Panc1 (cell line): ENCODE measurements at regions not wholly inside any gene's neighbourhood (a gene's known extent, or its start where the extent isn't known, plus 50 kb on each side); places are given as distances from the start of the nearest gene placed in this dataset.

ENCODE experiments used
- ATAC-seq: fragments of 200-7000 bp; cut with Tn5 transposase; 2 replicates; pipeline ENCODE4 v1.9.1; 2020; ENCODE audit warnings: mild to moderate bottlenecking, moderate library complexity
- BruUV-seq: library from RNA; stranded (reverse); fragments of 400-500 nt; replicated peaks from 2 replicates; lab custom pipeline; 2021; lab: Mats Ljungman, UMichigan
- CTCF ChIA-PET: fragments of 300-600 bp; sonication (Branson Sonifier 250); formaldehyde crosslinking; loops from one replicate; lab custom pipeline; 2022; ENCODE audit warnings: antibody characterized with exemption; lab: Charles Lee
- POLR2A ChIA-PET: fragments of 300-600 bp; sonication (Branson Sonifier 250); formaldehyde crosslinking; loops from one replicate; lab custom pipeline; 2022; ENCODE audit warnings: antibody characterized with exemption; lab: Charles Lee
- DNase-seq: peaks from one replicate; pipeline ENCODE4 v3.0.0-alpha.2; 2010; ENCODE audit warnings: low read depth, low spot score
- H3K27ac ChIP-seq: 2 replicates; pipeline ENCODE4 v1.5.1; 2011; ENCODE audit warnings: mild to moderate bottlenecking, low read length, inconsistent platforms
- H3K27me3 ChIP-seq: fragments of 200-500 bp; sonication (Bioruptor generic); 2 replicates; pipeline ENCODE4 v1.6.0; 2014; ENCODE audit warnings: low read length, inconsistent platforms; ENCODE audit not compliant: control insufficient read depth, insufficient read depth
- H3K36me3 ChIP-seq: fragments of 200-500 bp; sonication (Bioruptor generic); 2 replicates; pipeline ENCODE4 v1.5.1; 2014; ENCODE audit warnings: inconsistent platforms, mild to moderate bottlenecking, low read length, moderate library complexity; ENCODE audit not compliant: control insufficient read depth, insufficient read depth
- H3K4me1 ChIP-seq: 2 replicates; pipeline ENCODE4 v1.5.1; 2011; ENCODE audit warnings: inconsistent platforms, mild to moderate bottlenecking, low read length, moderate library complexity; ENCODE audit not compliant: control insufficient read depth, insufficient read depth
- H3K4me3 ChIP-seq, 2 experiments: 2 replicates each; pipeline ENCODE4 v1.5.1; 2011 to 2012; ENCODE audit warnings: low read depth in 2 of 2, low read length in 2 of 2, mild to moderate bottlenecking in 2 of 2, inconsistent platforms in 1 of 2, moderate library complexity in 1 of 2
- H3K9me3 ChIP-seq: fragments of 200-500 bp; sonication (Bioruptor generic); 2 replicates; pipeline ENCODE4 v1.5.1; 2014; ENCODE audit warnings: low read depth, mild to moderate bottlenecking, inconsistent platforms, low read length, moderate library complexity; ENCODE audit not compliant: control insufficient read depth, insufficient read depth
- CTCF ChIP-seq: fragments of 450-650 bp; IDR thresholded peaks from 2 replicates; pipeline ENCODE4 v1.5.1; 2017; ENCODE audit warnings: mild to moderate bottlenecking
- POLR2AphosphoS5 ChIP-seq: IDR thresholded peaks from 2 replicates; pipeline ENCODE4 v1.6.1; 2012; ENCODE audit warnings: mild to moderate bottlenecking, low read depth, low read length, moderate library complexity
- SIN3A ChIP-seq: IDR thresholded peaks from 2 replicates; pipeline ENCODE4 v1.6.1; 2012; ENCODE audit warnings: low read depth, mild to moderate bottlenecking, low read length, moderate library complexity, borderline replicate concordance; ENCODE audit not compliant: insufficient read depth
- TCF7L2 ChIP-seq: IDR thresholded peaks from 2 replicates; pipeline ENCODE4 v1.6.1; 2011; ENCODE audit warnings: mild to moderate bottlenecking, low read depth, low read length, inconsistent platforms
- in situ Hi-C: cut with HindIII; loops from 2 replicates; pipeline ENCODE4 v1.10.0; 2016; ENCODE audit warnings: low sequenced_read_pairs, low pct_unique_long_range_greater_than_20kb
- intact Hi-C: fragments of 100-400 bp; cut with micrococcal nuclease; formaldehyde crosslinking; loops from one replicate; pipeline ENCODE4 v1.10.0; 2022; ENCODE audit not compliant: unreplicated experiment
- TF ChIP-seq, protein P1 (sequence below), 2 experiments: IDR thresholded peaks; 2 replicates each; pipeline ENCODE4 v1.6.1; 2011 to 2012; ENCODE audit warnings: low read depth in 2 of 2, control low read depth in 1 of 2, low read length in 1 of 2, mild to moderate bottlenecking in 1 of 2, moderate library complexity in 1 of 2; ENCODE audit not compliant: insufficient read depth in 1 of 2

DNA sequence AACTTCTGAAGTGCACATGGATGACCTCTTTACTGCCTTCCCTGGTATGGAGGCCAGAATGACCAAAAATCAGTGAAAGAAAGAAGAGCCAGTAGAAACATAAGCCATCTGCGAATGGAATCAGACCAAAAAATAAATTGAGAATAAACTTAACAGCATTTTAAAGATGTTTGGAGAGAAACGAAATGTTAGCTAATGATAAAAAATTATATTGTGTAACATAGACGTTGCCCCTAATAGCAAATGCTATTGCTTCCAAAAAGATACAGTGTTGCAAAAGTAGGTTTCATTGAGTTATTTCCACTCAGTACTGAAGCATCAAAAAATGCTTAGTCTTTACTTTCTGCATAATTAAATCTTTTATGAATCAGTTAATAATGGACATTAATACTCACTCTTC, 371.7 kb downstream of the LIG4 start:
- CTCF ChIA-PET = no interaction called here

GRCh38 chr13:107843281-107843680, 372.1 kb downstream of the LIG4 start:
- no peak for DNase-seq
- no peak for ATAC-seq
- Histone ChIP-seq H3K9me3 (no peaks in the 10 kb centered on the region), H3K27me3 (no peaks in the 10 kb centered on the region), H3K36me3 (no peaks in the 10 kb centered on the region), H3K4me3 (no peak overlapping the region), H3K4me1 (no peaks in the 10 kb centered on the region), H3K27ac (no peak overlapping the region)
- TF ChIP-seq SIN3A = no peak
- no peak for TF ChIP-seq CTCF
- no peak for TF ChIP-seq POLR2AphosphoS5
- TF ChIP-seq, protein P1, sequence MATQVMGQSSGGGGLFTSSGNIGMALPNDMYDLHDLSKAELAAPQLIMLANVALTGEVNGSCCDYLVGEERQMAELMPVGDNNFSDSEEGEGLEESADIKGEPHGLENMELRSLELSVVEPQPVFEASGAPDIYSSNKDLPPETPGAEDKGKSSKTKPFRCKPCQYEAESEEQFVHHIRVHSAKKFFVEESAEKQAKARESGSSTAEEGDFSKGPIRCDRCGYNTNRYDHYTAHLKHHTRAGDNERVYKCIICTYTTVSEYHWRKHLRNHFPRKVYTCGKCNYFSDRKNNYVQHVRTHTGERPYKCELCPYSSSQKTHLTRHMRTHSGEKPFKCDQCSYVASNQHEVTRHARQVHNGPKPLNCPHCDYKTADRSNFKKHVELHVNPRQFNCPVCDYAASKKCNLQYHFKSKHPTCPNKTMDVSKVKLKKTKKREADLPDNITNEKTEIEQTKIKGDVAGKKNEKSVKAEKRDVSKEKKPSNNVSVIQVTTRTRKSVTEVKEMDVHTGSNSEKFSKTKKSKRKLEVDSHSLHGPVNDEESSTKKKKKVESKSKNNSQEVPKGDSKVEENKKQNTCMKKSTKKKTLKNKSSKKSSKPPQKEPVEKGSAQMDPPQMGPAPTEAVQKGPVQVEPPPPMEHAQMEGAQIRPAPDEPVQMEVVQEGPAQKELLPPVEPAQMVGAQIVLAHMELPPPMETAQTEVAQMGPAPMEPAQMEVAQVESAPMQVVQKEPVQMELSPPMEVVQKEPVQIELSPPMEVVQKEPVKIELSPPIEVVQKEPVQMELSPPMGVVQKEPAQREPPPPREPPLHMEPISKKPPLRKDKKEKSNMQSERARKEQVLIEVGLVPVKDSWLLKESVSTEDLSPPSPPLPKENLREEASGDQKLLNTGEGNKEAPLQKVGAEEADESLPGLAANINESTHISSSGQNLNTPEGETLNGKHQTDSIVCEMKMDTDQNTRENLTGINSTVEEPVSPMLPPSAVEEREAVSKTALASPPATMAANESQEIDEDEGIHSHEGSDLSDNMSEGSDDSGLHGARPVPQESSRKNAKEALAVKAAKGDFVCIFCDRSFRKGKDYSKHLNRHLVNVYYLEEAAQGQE (IDR thresholded peaks at IDR 0.05; ENCODE audit: insufficient read depth in 1 of 2, low read depth in 2 of 2, low read length in 1 of 2) = no peak
- no peak for TF ChIP-seq TCF7L2
- ChIA-PET POLR2A (no interaction called here), CTCF (no interaction called here)
- in situ Hi-C loops (no loop called here), intact Hi-C loops (no loop called here)
- no TSS peak for BruUV-seq

More for the DNA sequence above, 371.7 kb downstream of the LIG4 start:
- Histone ChIP-seq H3K27me3 (no peaks in the 10 kb centered on the region), H3K9me3 (no peaks in the 10 kb centered on the region), H3K4me3 (no peak overlapping the region), H3K4me1 (no peaks in the 10 kb centered on the region), H3K27ac (no peak overlapping the region), H3K36me3 (no peaks in the 10 kb centered on the region)
- BruUV-seq = no TSS peak
- DNase-seq (no peak), ATAC-seq (no peak)
- intact Hi-C loops (no loop called here), in situ Hi-C loops (no loop called here)
- POLR2A ChIA-PET = no interaction called here
- TF ChIP-seq SIN3A (no peak), CTCF (no peak), TCF7L2 (no peak), POLR2AphosphoS5 (no peak)
- TF ChIP-seq, protein P1 (IDR thresholded peaks at IDR 0.05; ENCODE audit: insufficient read depth in 1 of 2, low read depth in 2 of 2, low read length in 1 of 2) = no peak
